ENCODE measurements at regions not wholly inside any gene's neighbourhood (a gene's known extent, or its start where the extent isn't known, plus 50 kb on each side); places are given as distances from the start of the nearest gene placed in this dataset.
A peak's percentile ranks its signal among the peaks of the same experiment; 100 is the strongest.

DNA sequence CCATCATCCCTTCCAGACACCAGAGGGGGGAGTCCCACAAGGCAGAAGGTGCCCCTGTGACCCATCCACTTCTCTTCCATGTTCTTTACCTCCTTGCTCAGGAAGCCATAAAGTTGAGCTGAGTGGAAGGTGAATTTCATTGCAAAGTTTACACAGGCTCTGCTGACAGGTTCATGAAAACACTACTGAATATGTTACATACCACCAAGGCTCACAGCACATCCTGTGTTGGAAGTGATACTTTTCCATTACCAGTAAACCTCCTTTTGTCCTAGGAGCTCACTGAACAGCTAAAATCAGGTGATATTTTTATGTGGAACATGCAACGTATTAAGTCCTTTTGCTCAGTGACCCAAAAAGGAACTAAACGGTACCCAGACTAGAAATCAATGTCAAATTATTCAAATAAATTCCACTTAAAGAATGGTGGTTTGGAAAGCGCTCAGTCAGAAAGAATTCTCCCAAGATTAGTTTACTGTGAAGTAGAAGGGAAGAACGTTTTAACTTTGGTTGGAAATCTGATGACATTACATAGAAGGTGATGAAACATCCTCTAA lies 196.2 kb upstream of the NUDT4 start:
- DNase-seq: no peak
- H3K36me3 Mint-ChIP-seq (ENCODE audit: low read depth): peaks cover 6% of the 10 kb centered on the region
- H3K4me1 Mint-ChIP-seq: peaks cover 17% of the 10 kb centered on the region
- intact Hi-C loops (cut with micrococcal nuclease): no loop called here
- no peak overlapping the region for H3K27ac Mint-ChIP-seq
- H3K27me3 Mint-ChIP-seq: no peaks in the 10 kb centered on the region
- H3K4me3 Mint-ChIP-seq: no peak overlapping the region
- H3K9me3 Mint-ChIP-seq: peaks cover 16% of the 10 kb centered on the region

- peaks cover 6% of the 10 kb centered on the region for H3K36me3 Mint-ChIP-seq (ENCODE audit: low read depth)
- no peak overlapping the region for H3K4me3 Mint-ChIP-seq
- DNase-seq: peak; percentile 66
- H3K27ac Mint-ChIP-seq: peak overlapping the region; percentile 81
- H3K9me3 Mint-ChIP-seq: peaks cover 19% of the 10 kb centered on the region
- H3K4me1 Mint-ChIP-seq: peaks cover 17% of the 10 kb centered on the region
- H3K27me3 Mint-ChIP-seq: no peaks in the 10 kb centered on the region
- intact Hi-C loops (cut with micrococcal nuclease): no loop called here
Observed at GRCh38 chr12:93183940-93184671, 193.6 kb upstream of the NUDT4 start.

- Mint-ChIP-seq H3K9me3 (peaks cover 19% of the 10 kb centered on the region), H3K27ac (peak overlapping the region; percentile 81), H3K4me3 (no peak overlapping the region), H3K36me3 (ENCODE audit: low read depth) (peaks cover 6% of the 10 kb centered on the region), H3K4me1 (peaks cover 17% of the 10 kb centered on the region), H3K27me3 (peaks cover under 1% of the 10 kb centered on the region)
- DNase-seq: no peak
- intact Hi-C loops (cut with micrococcal nuclease): no loop called here
Observed at GRCh38 chr12:93184672-93185368, 192.9 kb upstream of the NUDT4 start.

GRCh38 chr12:93185369-93185741 lies 192.4 kb upstream of the NUDT4 start:
- H3K9me3 Mint-ChIP-seq: peaks cover 19% of the 10 kb centered on the region
- no peak for DNase-seq
- H3K36me3 Mint-ChIP-seq (ENCODE audit: low read depth): peaks cover 6% of the 10 kb centered on the region
- intact Hi-C loops (cut with micrococcal nuclease): no loop called here
- no peak overlapping the region for H3K4me3 Mint-ChIP-seq
- H3K27ac Mint-ChIP-seq: no peak overlapping the region
- H3K4me1 Mint-ChIP-seq: peaks cover 17% of the 10 kb centered on the region
- H3K27me3 Mint-ChIP-seq: peaks cover 2% of the 10 kb centered on the region

DNA sequence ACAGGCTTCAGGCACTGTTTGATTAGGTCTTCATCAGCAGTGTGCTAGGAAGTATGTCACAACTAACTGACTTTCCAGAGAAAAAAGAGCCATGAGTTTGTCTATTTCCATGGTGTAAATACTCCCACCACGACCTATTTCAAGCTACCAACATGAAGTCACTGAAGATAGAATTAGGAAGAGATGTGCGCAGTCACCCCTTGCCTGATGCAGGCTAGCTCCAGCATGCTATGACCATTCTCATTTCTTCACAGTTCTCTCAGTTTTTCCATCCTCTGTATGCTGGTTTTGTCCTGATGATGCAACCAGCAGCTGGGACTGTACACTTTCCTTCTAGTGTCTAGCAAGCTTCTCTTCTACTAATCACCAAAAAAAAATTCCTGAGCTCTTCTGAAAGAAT lies 191.6 kb upstream of the NUDT4 start:
- Mint-ChIP-seq H3K27ac (no peak overlapping the region), H3K27me3 (peaks cover 2% of the 10 kb centered on the region), H3K9me3 (peaks cover 19% of the 10 kb centered on the region), H3K4me3 (no peak overlapping the region), H3K36me3 (ENCODE audit: low read depth) (peaks cover 6% of the 10 kb centered on the region), H3K4me1 (peaks cover 17% of the 10 kb centered on the region)
- intact Hi-C loops (cut with micrococcal nuclease): no loop called here
- no peak for DNase-seq

DNA sequence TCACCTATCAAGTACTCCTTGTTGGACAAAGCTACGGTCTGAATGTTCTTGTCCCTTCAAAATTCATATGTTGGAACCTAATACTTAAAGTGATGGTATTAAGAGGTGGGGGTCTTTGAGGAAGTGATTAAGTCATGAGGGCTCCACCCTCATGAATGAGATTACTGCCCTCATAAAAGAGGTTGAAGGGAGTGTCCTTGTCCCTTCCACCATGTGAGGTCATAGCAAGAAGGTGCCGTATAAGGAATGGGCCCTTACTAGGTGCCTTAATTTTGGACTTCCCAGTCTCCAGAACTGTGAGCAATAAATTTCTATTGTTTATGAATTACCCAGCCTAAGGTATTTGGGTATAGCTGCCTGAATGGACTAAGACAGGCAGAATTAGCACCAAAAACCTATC lies 191.1 kb upstream of the NUDT4 start:
- Mint-ChIP-seq H3K27ac (no peak overlapping the region), H3K36me3 (ENCODE audit: low read depth) (peaks cover 6% of the 10 kb centered on the region), H3K27me3 (peaks cover 2% of the 10 kb centered on the region), H3K4me1 (peaks cover 17% of the 10 kb centered on the region), H3K9me3 (peaks cover 19% of the 10 kb centered on the region), H3K4me3 (no peak overlapping the region)
- intact Hi-C loops (cut with micrococcal nuclease): no loop called here
- DNase-seq: no peak

DNA sequence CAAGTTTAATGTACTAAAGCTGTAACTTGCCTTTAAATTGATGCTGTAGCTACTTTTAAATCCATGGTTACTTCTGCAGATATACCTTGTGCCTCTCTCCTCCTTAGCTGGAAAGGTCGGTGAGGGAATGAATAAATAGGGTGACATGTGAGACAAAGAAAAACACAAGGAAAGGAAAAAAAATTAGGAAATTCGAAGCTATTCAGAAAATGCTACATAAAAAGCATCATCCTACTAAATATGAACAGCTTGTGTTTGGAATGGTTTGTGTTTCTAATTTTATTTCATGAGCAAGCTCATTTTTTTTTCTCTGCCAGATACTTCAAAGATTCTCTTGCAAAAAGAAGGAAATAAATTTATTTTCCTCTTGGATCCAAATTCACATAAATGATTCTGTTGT lies 186.3 kb upstream of the NUDT4 start:
- Mint-ChIP-seq H3K9me3 (peaks cover 12% of the 10 kb centered on the region), H3K4me1 (no peaks in the 10 kb centered on the region), H3K27ac (no peak overlapping the region), H3K27me3 (peaks cover 4% of the 10 kb centered on the region), H3K4me3 (no peak overlapping the region), H3K36me3 (ENCODE audit: low read depth) (no peaks in the 10 kb centered on the region)
- intact Hi-C loops (cut with micrococcal nuclease): no loop called here
- no peak for DNase-seq

GRCh38 chr12:93191956-93192355 lies 185.8 kb upstream of the NUDT4 start:
- Mint-ChIP-seq H3K4me3 (no peak overlapping the region), H3K36me3 (ENCODE audit: low read depth) (no peaks in the 10 kb centered on the region), H3K4me1 (no peaks in the 10 kb centered on the region), H3K27me3 (peaks cover 4% of the 10 kb centered on the region), H3K27ac (no peak overlapping the region), H3K9me3 (peaks cover 12% of the 10 kb centered on the region)
- no peak for DNase-seq
- intact Hi-C loops (cut with micrococcal nuclease): no loop called here

DNA sequence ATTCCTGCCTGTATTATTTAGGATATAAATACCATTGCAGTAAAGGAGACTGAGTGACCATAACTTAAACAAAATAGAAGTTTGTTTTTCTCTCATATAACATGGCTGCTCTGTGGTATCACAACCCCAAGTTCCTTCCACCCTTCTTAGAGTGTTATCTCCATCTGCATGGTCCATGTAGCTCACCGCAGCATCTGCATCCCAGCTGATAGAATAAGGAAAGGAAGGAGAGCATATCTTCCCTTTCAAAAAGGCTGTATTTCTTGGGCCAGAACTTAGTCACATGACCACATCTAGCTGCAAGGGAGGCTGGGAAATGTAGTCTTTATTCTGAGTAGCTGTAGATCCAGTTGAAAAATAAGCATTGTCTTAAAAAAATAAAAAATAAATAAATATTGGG lies 184.8 kb upstream of the NUDT4 start:
- no peak overlapping the region for H3K27ac Mint-ChIP-seq
- H3K4me1 Mint-ChIP-seq: no peaks in the 10 kb centered on the region
- peaks cover 12% of the 10 kb centered on the region for H3K9me3 Mint-ChIP-seq
- peaks cover 4% of the 10 kb centered on the region for H3K27me3 Mint-ChIP-seq
- no peaks in the 10 kb centered on the region for H3K36me3 Mint-ChIP-seq (ENCODE audit: low read depth)
- no peak overlapping the region for H3K4me3 Mint-ChIP-seq
- no peak for DNase-seq
- intact Hi-C loops (cut with micrococcal nuclease): no loop called here

DNA sequence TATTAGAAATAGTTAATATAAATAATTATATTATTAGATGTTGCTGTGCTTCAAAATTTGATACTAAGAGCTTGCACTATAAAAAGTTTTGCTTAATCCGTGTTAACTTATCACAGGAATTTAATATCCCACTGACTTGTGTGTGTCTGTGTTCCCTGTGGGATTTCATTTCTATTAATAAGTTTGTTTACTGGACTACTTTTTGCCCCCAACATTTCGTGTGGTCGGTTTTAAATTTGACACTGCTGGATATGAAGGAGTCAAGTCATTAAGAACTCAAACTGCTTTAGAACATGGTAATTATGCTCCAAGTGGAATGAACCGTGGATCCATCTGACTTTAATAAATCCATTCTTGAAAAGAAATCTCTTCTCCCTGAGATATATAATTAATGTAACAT lies 182.2 kb upstream of the NUDT4 start:
- intact Hi-C loops (cut with micrococcal nuclease): no loop called here
- no peak for DNase-seq
- Mint-ChIP-seq H3K27me3 (peaks cover 4% of the 10 kb centered on the region), H3K4me3 (no peak overlapping the region), H3K36me3 (ENCODE audit: low read depth) (no peaks in the 10 kb centered on the region), H3K4me1 (no peaks in the 10 kb centered on the region), H3K27ac (no peak overlapping the region), H3K9me3 (peaks cover 13% of the 10 kb centered on the region)

DNA sequence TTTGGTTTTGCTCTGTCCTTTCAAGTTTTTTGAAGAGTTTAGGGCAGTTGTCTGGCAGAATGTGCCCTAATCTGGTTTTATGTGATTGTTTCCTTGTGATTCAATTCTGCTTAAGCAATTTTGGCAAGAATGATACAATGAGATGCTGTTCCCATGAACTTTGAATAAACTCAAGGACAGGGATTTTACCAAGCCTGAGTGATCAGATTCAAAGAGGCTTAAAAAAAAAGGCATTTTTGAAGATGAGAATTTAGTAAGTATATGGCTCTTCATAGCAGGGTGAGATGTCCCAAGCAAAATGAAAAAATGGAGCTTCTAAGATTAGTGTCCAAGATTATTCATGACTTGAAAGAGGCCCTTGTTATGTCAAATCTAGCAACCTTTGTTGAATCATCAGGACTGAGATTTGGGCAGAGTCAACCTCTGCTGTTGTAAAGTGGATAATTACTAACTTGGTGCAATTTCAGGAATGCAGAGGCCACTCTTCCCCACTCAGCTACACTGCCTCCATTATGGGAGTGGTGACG lies 180.6 kb upstream of the NUDT4 start:
- Mint-ChIP-seq H3K4me1 (no peaks in the 10 kb centered on the region), H3K9me3 (peaks cover 13% of the 10 kb centered on the region), H3K4me3 (no peak overlapping the region), H3K27ac (no peak overlapping the region), H3K36me3 (ENCODE audit: low read depth) (no peaks in the 10 kb centered on the region), H3K27me3 (peaks cover 8% of the 10 kb centered on the region)
- no peak for DNase-seq
- intact Hi-C loops (cut with micrococcal nuclease): no loop called here

DNA sequence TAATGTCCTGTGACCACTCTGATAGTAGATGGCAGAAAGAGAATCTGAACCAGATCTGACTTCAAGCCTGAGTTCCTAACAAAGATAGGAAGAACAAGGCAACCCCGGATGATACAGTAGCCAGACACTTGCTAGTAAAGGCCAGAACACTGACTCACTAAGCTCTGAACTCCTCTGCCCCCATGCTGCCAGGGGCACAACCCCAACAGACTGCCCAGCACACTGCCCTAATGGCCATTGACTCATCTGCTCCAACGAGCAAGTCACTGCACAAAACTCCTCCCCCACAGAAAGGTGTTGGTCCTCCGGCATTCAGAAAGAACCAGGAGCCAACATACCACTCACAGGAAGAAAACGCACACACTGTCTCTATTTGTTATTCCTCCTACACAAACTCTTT lies 179.6 kb upstream of the NUDT4 start:
- H3K27me3 Mint-ChIP-seq: peaks cover 8% of the 10 kb centered on the region
- H3K36me3 Mint-ChIP-seq (ENCODE audit: low read depth): no peaks in the 10 kb centered on the region
- no peaks in the 10 kb centered on the region for H3K4me1 Mint-ChIP-seq
- no peak for DNase-seq
- H3K9me3 Mint-ChIP-seq: peaks cover 13% of the 10 kb centered on the region
- intact Hi-C loops (cut with micrococcal nuclease): no loop called here
- no peak overlapping the region for H3K27ac Mint-ChIP-seq
- H3K4me3 Mint-ChIP-seq: no peak overlapping the region

- no peak for DNase-seq
- intact Hi-C loops (cut with micrococcal nuclease): no loop called here
- Mint-ChIP-seq H3K4me1 (no peaks in the 10 kb centered on the region), H3K4me3 (no peak overlapping the region), H3K27ac (no peak overlapping the region), H3K36me3 (ENCODE audit: low read depth) (no peaks in the 10 kb centered on the region), H3K9me3 (peaks cover 6% of the 10 kb centered on the region), H3K27me3 (peaks cover 8% of the 10 kb centered on the region)
Observed at GRCh38 chr12:93199831-93200236, 177.9 kb upstream of the NUDT4 start.

- H3K36me3 Mint-ChIP-seq (ENCODE audit: low read depth): no peaks in the 10 kb centered on the region
- intact Hi-C loops (cut with micrococcal nuclease): no loop called here
- H3K27me3 Mint-ChIP-seq: peaks cover 8% of the 10 kb centered on the region
- no peak for DNase-seq
- no peak overlapping the region for H3K27ac Mint-ChIP-seq
- no peaks in the 10 kb centered on the region for H3K4me1 Mint-ChIP-seq
- no peak overlapping the region for H3K4me3 Mint-ChIP-seq
- H3K9me3 Mint-ChIP-seq: peaks cover 4% of the 10 kb centered on the region
Observed at GRCh38 chr12:93200291-93200917, 177.3 kb upstream of the NUDT4 start.

All from activated CD4-positive, alpha-beta T cell treated with anti-CD3 and anti-CD28 coated beads, Interleukin-2, amount 10 ng/mL, durations not matched to agents 24 days and 14 days (primary cell).